ENCODE measurements at regions not wholly inside any gene's neighbourhood (a gene's known extent, or its start where the extent isn't known, plus 50 kb on each side); places are given as distances from the start of the nearest gene placed in this dataset.

- H3K9me3 ChIP-seq (ENCODE audit: insufficient read depth, low read depth): no peaks in the 10 kb centered on the region
- no peaks in the 10 kb centered on the region for H3K9me2 ChIP-seq (ENCODE audit: insufficient read depth)
- no peaks in the 10 kb centered on the region for H3K36me3 ChIP-seq (ENCODE audit: low read depth)
- H3K4me1 ChIP-seq (replicated peaks; ENCODE audit: insufficient read depth): no peaks in the 10 kb centered on the region
- TF ChIP-seq CTCF (conservative IDR thresholded peaks at IDR 0.05) (no peak), EZH2 (IDR thresholded peaks at IDR 0.05; ENCODE audit: low read depth) (no peak)
- ChIA-PET POLR2A (ENCODE audit: unreplicated experiment) (no interaction called here), CTCF (no interaction called here)
- no peak overlapping the region for H3K27ac ChIP-seq
- intact Hi-C loops (cut with micrococcal nuclease; ENCODE audit: unreplicated experiment): no loop called here
- no peaks in the 10 kb centered on the region for H3F3A ChIP-seq (ENCODE audit: insufficient read depth, low read depth)
- no peak overlapping the region for H2AFZ ChIP-seq
- H3K79me2 ChIP-seq (ENCODE audit: low read depth): no peaks in the 10 kb centered on the region
- H4K20me1 ChIP-seq (ENCODE audit: insufficient read depth): no peaks in the 10 kb centered on the region
- no TSS peak for BruUV-seq (replicated peaks)
- H3K4me2 ChIP-seq: no peak overlapping the region
- no peaks in the 10 kb centered on the region for H3K27me3 ChIP-seq (ENCODE audit: insufficient read depth, low read depth)
- H3K4me3 ChIP-seq: no peak overlapping the region
- DNase-seq: no peak
These were observed 93.2 kb upstream of the ATP8A1 start for GRCh38 chr4:42750091-42750490.

GRCh38 chr4:42747971-42748370, 91.1 kb upstream of the ATP8A1 start:
- Histone ChIP-seq H2AFZ (no peak overlapping the region), H4K20me1 (ENCODE audit: insufficient read depth) (no peaks in the 10 kb centered on the region), H3K4me1 (replicated peaks; ENCODE audit: insufficient read depth) (no peaks in the 10 kb centered on the region), H3K4me2 (no peak overlapping the region), H3K4me3 (no peak overlapping the region), H3F3A (ENCODE audit: insufficient read depth, low read depth) (no peaks in the 10 kb centered on the region), H3K79me2 (ENCODE audit: low read depth) (no peaks in the 10 kb centered on the region), H3K27me3 (ENCODE audit: insufficient read depth, low read depth) (no peaks in the 10 kb centered on the region), H3K27ac (no peak overlapping the region), H3K36me3 (ENCODE audit: low read depth) (no peaks in the 10 kb centered on the region), H3K9me2 (ENCODE audit: insufficient read depth) (no peaks in the 10 kb centered on the region), H3K9me3 (ENCODE audit: insufficient read depth, low read depth) (no peaks in the 10 kb centered on the region)
- ChIA-PET CTCF (no interaction called here), POLR2A (ENCODE audit: unreplicated experiment) (no interaction called here)
- no peak for TF ChIP-seq CTCF (conservative IDR thresholded peaks at IDR 0.05)
- TF ChIP-seq EZH2 (IDR thresholded peaks at IDR 0.05; ENCODE audit: low read depth): no peak
- DNase-seq: no peak
- BruUV-seq (replicated peaks): no TSS peak
- intact Hi-C loops (cut with micrococcal nuclease; ENCODE audit: unreplicated experiment): no loop called here

GRCh38 chr4:42736527-42737195, 79.8 kb upstream of the ATP8A1 start:
- Histone ChIP-seq H4K20me1 (ENCODE audit: insufficient read depth) (no peaks in the 10 kb centered on the region), H3K9me2 (ENCODE audit: insufficient read depth) (no peaks in the 10 kb centered on the region), H3K27me3 (ENCODE audit: insufficient read depth, low read depth) (no peaks in the 10 kb centered on the region), H3K4me1 (replicated peaks; ENCODE audit: insufficient read depth) (no peaks in the 10 kb centered on the region), H3K9me3 (ENCODE audit: insufficient read depth, low read depth) (no peaks in the 10 kb centered on the region), H3K27ac (no peak overlapping the region), H3K79me2 (ENCODE audit: low read depth) (no peaks in the 10 kb centered on the region), H3K4me2 (no peak overlapping the region), H3K4me3 (no peak overlapping the region), H3F3A (ENCODE audit: insufficient read depth, low read depth) (no peaks in the 10 kb centered on the region), H3K36me3 (ENCODE audit: low read depth) (no peaks in the 10 kb centered on the region), H2AFZ (no peak overlapping the region)
- CTCF ChIA-PET: no interaction called here
- no peak for DNase-seq
- TF ChIP-seq EZH2 (IDR thresholded peaks at IDR 0.05; ENCODE audit: low read depth): no peak
- TF ChIP-seq CTCF (conservative IDR thresholded peaks at IDR 0.05): no peak
- no TSS peak for BruUV-seq (replicated peaks)
- intact Hi-C loops (cut with micrococcal nuclease; ENCODE audit: unreplicated experiment): no loop called here
- POLR2A ChIA-PET (ENCODE audit: unreplicated experiment): no interaction called here
